Panc1 (cell line): ENCODE measurements at regions not wholly inside any gene's neighbourhood (a gene's known extent, or its start where the extent isn't known, plus 50 kb on each side); places are given as distances from the start of the nearest gene placed in this dataset.

Experiments
- CTCF ChIP-seq: fragments of 450-650 bp; IDR thresholded peaks from 2 replicates; pipeline ENCODE4 v1.5.1; 2017; ENCODE audit warnings: mild to moderate bottlenecking
- TCF7L2 ChIP-seq: IDR thresholded peaks from 2 replicates; pipeline ENCODE4 v1.6.1; 2011; ENCODE audit warnings: mild to moderate bottlenecking, low read depth, low read length, inconsistent platforms

- TF ChIP-seq TCF7L2 (no peak), CTCF (no peak)
Observed at GRCh38 chr14:29317423-29317822, 550.8 kb downstream of the FOXG1 start.
